Fibroblast of the aortic adventitia (primary cell): ENCODE measurements at regions not wholly inside any gene's neighbourhood (a gene's known extent, or its start where the extent isn't known, plus 50 kb on each side); places are given as distances from the start of the nearest gene placed in this dataset.

Source experiments
- DNase-seq: peaks from one replicate; pipeline ENCODE4 v3.0.0-alpha.2; 2010; ENCODE audit warnings: low read depth
- H3K4me3 ChIP-seq: 2 replicates; pipeline ENCODE4 v1.5.1; 2011; ENCODE audit warnings: low read depth, mild to moderate bottlenecking, control low read depth, low read length, moderate library complexity
- TF ChIP-seq, protein P1 (sequence below): IDR thresholded peaks from 2 replicates; pipeline ENCODE4 v1.5.1; 2011; ENCODE audit warnings: mild to moderate bottlenecking, low read length, control low read depth, inconsistent platforms; ENCODE audit not compliant: insufficient read depth

DNA sequence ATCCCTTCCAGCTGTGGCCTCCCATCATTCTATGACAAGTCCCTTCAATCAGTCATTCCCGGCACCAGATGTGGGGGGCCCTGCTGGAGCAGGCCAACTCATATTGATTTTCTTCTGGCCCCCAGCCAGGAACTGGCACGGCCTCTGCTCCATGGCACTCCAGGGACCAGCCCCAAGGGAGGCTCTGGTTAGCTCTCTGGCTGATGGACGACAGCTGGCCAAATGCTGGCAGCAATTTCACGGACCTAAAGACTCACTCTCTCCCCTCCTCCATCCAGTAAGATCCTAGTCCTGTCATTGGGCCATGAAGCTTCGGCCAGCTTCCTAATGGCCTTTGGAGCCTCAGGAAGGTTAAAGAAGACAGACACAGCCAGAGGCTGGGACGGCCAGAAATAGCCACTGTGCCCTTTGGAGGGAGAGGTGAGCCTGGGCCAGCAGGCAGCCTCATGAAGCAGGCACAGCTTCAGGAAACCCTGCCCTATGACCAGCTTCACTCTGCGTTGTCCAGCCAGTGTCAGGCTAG, 131.0 kb downstream of the MEX3B start:
- TF ChIP-seq, protein P1, sequence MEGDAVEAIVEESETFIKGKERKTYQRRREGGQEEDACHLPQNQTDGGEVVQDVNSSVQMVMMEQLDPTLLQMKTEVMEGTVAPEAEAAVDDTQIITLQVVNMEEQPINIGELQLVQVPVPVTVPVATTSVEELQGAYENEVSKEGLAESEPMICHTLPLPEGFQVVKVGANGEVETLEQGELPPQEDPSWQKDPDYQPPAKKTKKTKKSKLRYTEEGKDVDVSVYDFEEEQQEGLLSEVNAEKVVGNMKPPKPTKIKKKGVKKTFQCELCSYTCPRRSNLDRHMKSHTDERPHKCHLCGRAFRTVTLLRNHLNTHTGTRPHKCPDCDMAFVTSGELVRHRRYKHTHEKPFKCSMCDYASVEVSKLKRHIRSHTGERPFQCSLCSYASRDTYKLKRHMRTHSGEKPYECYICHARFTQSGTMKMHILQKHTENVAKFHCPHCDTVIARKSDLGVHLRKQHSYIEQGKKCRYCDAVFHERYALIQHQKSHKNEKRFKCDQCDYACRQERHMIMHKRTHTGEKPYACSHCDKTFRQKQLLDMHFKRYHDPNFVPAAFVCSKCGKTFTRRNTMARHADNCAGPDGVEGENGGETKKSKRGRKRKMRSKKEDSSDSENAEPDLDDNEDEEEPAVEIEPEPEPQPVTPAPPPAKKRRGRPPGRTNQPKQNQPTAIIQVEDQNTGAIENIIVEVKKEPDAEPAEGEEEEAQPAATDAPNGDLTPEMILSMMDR, result no peak
- DNase-seq, result no peak
- no peak overlapping the region for H3K4me3 ChIP-seq

DNA sequence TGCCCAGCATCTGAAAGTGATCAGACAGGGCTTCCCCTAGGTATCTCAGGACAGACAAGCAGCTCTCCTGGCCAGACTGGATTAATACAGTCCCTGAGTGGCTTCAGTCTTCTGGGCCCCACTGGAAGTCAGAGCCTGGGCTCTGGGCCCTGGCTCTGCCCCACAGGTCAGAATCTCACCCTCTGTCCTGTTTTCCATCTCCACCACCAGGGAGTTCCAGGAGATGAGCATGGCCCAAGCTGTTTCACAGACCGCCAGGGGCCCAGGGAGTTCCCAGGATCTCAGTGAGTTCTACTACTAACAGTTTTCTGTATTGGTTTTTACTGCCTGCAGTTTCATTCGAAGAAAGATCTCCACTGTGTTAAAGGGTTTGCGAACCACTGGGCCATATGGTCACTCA, 131.5 kb downstream of the MEX3B start:
- no peak for DNase-seq
- H3K4me3 ChIP-seq, result no peak overlapping the region
- TF ChIP-seq, protein P1, result no peak

DNA sequence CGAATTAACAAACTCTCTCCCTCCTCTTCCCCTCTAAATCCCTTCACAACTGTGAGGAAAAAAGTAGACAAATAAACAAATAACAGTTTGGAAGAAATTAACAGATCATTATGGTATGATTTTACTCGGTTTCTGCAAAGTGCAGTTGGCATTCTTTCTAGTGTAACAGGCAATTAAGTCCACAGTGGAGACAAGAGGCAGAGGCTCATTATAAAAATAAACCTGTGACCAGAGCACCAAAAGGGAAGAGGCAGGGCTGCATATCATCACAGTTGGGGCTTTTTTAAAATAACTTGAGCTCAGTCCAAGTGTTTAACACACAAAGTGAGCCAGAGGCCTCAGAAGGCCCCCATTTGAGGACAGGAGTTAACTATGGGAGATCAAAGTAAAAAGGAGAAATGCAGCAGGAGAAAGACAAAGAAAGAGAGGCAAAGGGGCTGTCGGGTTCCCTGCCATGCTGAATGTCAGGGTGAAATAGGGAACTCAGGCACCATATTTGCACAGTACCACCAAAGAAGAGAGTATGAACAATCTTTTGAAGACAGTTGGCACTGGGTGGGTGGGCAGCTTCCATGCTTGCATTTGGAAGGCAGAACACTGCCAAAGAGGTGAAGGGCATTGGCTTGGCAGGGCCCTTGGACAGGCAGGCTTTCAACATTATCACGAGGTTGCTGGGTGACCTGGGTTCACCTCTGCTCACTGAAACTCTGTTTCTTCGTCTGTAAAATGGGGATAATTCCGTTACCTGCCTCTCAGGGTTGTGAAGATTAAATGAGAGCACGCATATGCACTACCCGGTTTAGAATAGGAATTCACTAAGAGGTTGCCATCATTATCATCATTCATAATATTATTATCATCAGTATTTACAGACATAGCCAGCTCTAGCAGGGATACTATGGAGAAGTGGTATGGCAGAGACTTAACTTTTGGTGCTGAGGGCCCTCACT, 134.5 kb downstream of the MEX3B start:
- DNase-seq, result no peak

DNA sequence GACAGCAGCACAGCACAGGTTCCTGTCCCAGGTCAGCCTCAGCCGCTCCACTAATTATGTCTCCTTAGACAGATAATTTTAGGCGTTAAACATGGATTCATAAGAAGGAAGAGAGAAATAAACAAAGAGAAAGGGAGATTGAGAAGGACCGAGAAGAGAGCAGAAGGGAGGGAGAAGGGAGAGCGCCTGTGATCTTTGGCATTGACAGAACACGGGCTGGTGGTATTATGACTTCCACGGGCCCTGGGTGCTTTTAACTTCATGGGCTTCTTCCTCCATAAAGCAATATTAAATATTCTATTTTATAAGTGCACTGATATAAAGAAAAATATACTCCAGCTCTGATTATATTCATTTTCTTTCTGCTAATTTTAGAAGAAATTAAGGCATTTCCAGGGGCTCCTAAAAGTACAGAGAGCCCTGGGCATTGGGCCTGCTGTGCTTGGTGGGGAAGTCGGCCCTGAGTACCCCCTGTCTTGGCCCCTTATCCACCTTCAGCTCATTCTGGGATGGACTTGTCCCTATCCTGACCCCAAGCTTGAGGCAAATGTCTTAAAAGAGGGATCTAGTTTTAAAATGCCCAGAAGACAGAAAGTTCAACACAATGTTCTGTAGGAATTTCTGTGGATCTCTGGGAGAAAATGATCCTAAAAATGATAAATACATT, 135.3 kb downstream of the MEX3B start:
- H3K4me3 ChIP-seq, result no peak overlapping the region
- TF ChIP-seq, protein P1, result no peak
- no peak for DNase-seq

More for the DNA sequence above, 134.5 kb downstream of the MEX3B start:
- no peak overlapping the region for H3K4me3 ChIP-seq
- TF ChIP-seq, protein P1, result no peak

DNA sequence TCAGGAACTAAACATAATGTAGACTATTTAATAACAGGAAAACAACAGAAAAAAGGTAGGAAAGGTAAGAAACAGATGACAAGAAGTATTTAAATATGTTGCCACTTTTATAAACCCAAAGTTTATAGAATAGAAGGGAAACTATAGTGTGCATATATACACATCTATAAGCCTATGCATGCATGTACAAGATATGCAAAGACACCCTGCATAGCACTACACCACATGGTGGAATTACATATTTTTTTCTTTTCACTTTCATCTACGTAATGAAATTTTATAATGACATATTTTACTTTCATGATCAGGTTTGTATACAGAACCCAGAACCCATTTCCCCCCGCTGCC, 136.8 kb downstream of the MEX3B start:
- TF ChIP-seq, protein P1, result no peak
- no peak for DNase-seq
- no peak overlapping the region for H3K4me3 ChIP-seq

DNA sequence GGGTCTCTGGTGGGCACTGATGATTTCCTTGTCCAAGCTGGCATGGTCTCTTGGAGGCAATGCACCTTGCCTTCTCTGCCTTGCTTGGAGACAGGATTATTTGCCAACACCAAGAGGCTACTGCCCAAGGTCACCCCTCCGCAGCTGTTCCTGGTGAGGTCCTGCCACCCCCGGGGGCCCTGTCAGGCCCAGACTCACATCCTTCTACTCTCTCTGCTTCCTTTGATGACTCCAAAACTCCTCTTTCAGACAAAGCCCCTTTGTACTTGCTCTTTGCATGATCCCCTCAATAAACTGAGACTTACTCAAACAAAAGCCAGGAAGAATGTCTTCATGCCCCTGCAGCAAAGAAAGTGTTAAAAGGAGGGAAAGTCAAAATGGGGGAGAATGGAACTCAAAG, 137.7 kb downstream of the MEX3B start:
- TF ChIP-seq, protein P1, result no peak
- no peak for DNase-seq
- H3K4me3 ChIP-seq, result no peak overlapping the region
